Activated B cell treated with CpG ODN at 0.5 μM for 24 hours (primary cell): ENCODE measurements at regions not wholly inside any gene's neighbourhood (a gene's known extent, or its start where the extent isn't known, plus 50 kb on each side); places are given as distances from the start of the nearest gene placed in this dataset.

Experiments
- ATAC-seq: fragments of 200-7000 bp; cut with Tn5 transposase; one replicate; pipeline ENCODE4 v1.10.0; 2021; ENCODE audit warnings: low read depth, mild to moderate bottlenecking, moderate library complexity
- CTCF ChIA-PET: fragments of 350-600 bp; sonication (Branson Sonifier 250); formaldehyde crosslinking; loops from one replicate; lab custom pipeline; 2021; ENCODE audit warnings: antibody characterized with exemption; lab: Charles Lee
- POLR2A ChIA-PET: fragments of 350-600 bp; sonication (Branson Sonifier 250); formaldehyde crosslinking; loops from one replicate; lab custom pipeline; 2021; ENCODE audit warnings: antibody characterized with exemption; lab: Charles Lee
- DNase-seq: peaks from one replicate; pipeline ENCODE4 v3.0.0; 2022
- H3K27ac Mint-ChIP-seq: one replicate; pipeline ENCODE4 v1.8.0; 2020; ENCODE audit warnings: mixed read lengths
- H3K27me3 Mint-ChIP-seq: one replicate; pipeline ENCODE4 v1.8.0; 2021; ENCODE audit warnings: mixed read lengths
- H3K36me3 Mint-ChIP-seq: one replicate; pipeline ENCODE4 v1.8.0; 2021; ENCODE audit warnings: low read depth, mixed read lengths
- H3K4me1 Mint-ChIP-seq: one replicate; pipeline ENCODE4 v1.8.0; 2021; ENCODE audit warnings: mixed read lengths
- H3K4me3 Mint-ChIP-seq: one replicate; pipeline ENCODE4 v1.8.0; 2020; ENCODE audit warnings: mild to moderate bottlenecking, mixed read lengths
- H3K9me3 Mint-ChIP-seq: one replicate; pipeline ENCODE4 v1.8.0; 2020; ENCODE audit warnings: mixed read lengths
- intact Hi-C: fragments of 100-400 bp; cut with micrococcal nuclease; formaldehyde crosslinking; loops from one replicate; pipeline ENCODE4 v1.15.1; 2024
- TF ChIP-seq, protein P1 (sequence below): fragments of 200-600 bp; IDR thresholded peaks from one replicate; pipeline ENCODE4 v1.8.0; 2022; ENCODE audit warnings: antibody characterized with exemption, mild to moderate bottlenecking

DNA sequence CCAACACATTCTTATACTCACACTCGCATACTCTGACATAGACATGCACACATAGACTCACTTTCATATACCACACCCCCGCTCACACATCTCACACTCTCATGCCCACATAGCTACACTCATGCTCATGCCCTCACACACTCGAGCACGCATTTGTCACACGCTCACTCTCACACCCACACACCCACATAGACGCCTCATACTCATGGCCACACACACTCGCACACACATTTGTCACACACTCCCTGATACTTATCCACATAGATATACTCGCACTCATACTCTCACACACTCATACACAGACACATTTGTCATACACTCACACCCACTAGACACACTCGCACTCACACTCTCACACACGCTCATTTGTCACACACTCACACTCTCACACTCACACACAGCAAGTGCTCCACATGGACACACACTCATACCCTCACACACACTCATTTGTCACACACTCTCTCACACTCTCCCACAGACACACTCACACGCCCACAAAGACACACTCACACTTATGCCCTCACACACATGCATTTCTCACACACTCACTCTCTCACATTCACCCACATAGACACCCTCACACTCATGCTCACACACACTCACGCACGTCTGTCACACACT is 50.9 kb downstream of the TNP1 start:
- no peak overlapping the region for H3K27ac Mint-ChIP-seq
- no peak overlapping the region for H3K4me3 Mint-ChIP-seq
- no peaks in the 10 kb centered on the region for H3K9me3 Mint-ChIP-seq
- intact Hi-C loops, result no loop called here
- TF ChIP-seq, protein P1, sequence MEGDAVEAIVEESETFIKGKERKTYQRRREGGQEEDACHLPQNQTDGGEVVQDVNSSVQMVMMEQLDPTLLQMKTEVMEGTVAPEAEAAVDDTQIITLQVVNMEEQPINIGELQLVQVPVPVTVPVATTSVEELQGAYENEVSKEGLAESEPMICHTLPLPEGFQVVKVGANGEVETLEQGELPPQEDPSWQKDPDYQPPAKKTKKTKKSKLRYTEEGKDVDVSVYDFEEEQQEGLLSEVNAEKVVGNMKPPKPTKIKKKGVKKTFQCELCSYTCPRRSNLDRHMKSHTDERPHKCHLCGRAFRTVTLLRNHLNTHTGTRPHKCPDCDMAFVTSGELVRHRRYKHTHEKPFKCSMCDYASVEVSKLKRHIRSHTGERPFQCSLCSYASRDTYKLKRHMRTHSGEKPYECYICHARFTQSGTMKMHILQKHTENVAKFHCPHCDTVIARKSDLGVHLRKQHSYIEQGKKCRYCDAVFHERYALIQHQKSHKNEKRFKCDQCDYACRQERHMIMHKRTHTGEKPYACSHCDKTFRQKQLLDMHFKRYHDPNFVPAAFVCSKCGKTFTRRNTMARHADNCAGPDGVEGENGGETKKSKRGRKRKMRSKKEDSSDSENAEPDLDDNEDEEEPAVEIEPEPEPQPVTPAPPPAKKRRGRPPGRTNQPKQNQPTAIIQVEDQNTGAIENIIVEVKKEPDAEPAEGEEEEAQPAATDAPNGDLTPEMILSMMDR, result no peak
- ATAC-seq, result no peak
- no peaks in the 10 kb centered on the region for H3K4me1 Mint-ChIP-seq
- POLR2A ChIA-PET, result no interaction called here
- no peak for DNase-seq
- CTCF ChIA-PET, result no interaction called here
- H3K27me3 Mint-ChIP-seq, result no peaks in the 10 kb centered on the region
- no peaks in the 10 kb centered on the region for H3K36me3 Mint-ChIP-seq

DNA sequence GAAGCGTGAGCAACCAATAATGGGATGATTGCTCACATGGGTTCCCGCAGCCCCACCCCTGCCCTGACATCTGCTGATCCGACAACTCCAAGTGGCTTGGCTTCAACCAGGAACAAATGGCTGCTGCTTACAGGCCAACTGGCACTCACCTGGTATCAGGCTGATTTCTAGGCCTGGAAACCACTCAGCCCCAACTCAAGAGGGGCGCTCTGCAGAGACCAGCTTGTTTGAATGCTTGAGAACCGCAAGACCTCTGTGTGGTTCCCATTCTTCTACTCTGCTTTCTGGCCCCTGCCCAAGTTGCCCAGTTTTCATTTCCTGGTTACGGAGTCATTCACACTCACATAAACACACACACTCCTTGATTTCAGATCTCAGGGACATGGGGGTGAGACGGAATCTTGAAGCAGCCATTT is 52.0 kb downstream of the TNP1 start:
- POLR2A ChIA-PET, result no interaction called here
- CTCF ChIA-PET, result no interaction called here
- Mint-ChIP-seq H3K4me3 (no peak overlapping the region), H3K27me3 (no peaks in the 10 kb centered on the region), H3K36me3 (no peaks in the 10 kb centered on the region), H3K9me3 (no peaks in the 10 kb centered on the region), H3K4me1 (no peaks in the 10 kb centered on the region), H3K27ac (no peak overlapping the region)
- TF ChIP-seq, protein P1, result no peak
- no peak for DNase-seq
- no peak for ATAC-seq
- intact Hi-C loops, result no loop called here

DNA sequence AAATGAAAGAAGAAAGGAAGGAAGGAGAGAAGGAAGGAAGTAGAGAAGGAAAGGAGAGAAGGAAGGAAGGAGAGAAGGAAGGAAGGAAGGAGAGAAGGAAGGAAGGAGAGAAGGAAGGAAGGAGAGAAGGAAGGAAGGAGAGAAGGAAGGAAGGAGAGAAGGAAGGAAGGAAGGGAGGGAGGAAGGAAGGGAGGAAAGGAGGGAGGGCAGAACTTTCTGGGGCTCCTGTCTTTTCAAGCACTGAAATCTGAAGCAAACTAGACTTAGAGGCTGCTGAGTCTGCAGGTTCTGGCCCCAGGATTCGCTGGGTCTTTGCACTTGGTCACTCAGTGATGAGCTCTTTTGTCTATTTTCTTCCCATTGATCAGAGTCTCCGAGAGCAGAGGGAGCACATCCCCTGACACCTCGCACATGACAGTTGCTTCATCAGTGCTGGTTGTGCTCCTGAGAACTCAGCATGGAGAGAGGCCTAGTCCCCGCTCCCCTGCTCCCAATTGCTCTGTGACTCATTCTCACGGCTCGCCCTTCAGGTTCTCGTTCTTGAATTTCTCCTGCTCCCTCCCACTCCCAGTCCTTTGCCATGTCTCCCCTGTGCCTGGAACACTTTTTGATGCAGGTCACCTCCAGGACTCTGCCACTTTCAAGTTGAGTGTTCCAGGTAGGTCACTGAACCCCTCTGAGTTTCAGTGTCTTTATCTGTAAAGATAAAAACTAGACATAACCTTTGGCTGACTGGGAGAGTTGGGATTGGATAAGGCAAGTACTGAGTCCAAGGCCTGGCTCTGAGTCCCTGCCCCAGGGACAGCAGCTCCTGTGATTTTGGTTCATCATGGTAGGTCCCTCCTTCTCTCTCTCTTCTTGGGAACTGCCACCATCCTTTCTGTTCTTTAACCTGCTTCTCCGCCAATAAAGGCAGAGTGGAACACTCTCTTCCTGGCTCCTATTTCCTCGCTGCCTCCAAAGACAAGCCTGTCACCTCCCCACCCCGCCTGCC is 55.2 kb downstream of the TNP1 start:
- H3K27me3 Mint-ChIP-seq, result no peaks in the 10 kb centered on the region
- POLR2A ChIA-PET, result no interaction called here
- H3K36me3 Mint-ChIP-seq, result no peaks in the 10 kb centered on the region
- no peaks in the 10 kb centered on the region for H3K4me1 Mint-ChIP-seq
- DNase-seq, result no peak
- CTCF ChIA-PET, result no interaction called here
- no peak overlapping the region for H3K4me3 Mint-ChIP-seq
- no peaks in the 10 kb centered on the region for H3K9me3 Mint-ChIP-seq
- intact Hi-C loops, result no loop called here
- ATAC-seq, result no peak
- H3K27ac Mint-ChIP-seq, result no peak overlapping the region
- TF ChIP-seq, protein P1, result no peak

DNA sequence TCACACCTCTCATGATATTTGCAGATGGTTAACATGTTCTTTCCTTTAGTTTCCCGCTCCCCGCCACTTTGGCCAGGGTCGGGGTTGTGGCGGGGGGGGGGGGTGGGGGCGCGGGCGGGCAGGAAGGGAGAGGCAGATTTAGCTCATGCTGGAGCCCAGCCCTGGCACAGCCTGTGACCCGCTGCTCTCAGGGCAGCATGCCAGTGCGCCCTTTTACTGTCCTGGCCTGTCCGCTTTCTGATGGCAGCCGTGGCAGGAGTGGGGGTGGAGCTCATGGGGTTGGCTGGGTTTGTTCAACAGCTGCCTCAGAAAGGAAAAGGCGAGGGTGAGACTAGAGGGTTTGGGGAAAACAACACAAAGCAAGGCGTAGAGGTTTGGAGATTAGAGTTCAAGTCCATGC is 56.1 kb downstream of the TNP1 start:
- intact Hi-C loops, result no loop called here
- Mint-ChIP-seq H3K4me3 (no peak overlapping the region), H3K9me3 (no peaks in the 10 kb centered on the region), H3K4me1 (no peaks in the 10 kb centered on the region), H3K36me3 (no peaks in the 10 kb centered on the region), H3K27me3 (no peaks in the 10 kb centered on the region), H3K27ac (no peak overlapping the region)
- POLR2A ChIA-PET, result no interaction called here
- ATAC-seq (no peak), DNase-seq (no peak)
- TF ChIP-seq, protein P1, result no peak
- CTCF ChIA-PET, result no interaction called here

DNA sequence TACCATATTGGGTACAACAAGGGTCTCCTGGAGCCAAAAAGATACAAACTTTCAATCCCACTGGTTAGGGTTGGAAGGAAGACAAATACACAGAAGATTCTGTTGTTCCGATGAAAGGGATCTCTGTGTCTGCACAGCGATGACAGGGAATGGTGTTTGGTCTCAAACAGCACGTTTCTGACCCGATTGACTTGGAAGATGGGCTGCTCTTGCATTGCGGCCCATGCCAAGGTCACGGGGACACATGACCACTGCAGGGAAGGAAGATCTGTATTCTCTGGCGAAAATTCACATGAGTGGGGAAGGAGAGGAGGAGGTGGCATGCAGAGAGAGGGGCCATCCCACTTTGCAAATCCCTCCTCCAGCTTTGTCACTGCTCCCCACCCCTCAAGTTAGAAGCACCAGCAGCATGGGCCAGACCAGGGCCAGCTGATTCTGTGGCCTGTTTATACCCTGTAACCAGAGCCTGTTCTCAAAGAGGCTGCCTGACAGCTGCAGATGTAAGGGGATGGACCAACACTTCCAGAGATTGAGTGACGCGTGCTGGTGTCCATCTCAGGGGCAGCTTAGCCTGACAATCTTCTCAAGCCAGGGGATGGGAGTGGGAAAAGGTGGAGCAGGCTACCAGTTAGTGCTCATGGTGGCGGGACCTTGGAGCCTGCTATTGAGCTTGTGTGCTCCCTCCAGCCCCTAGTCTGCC is 57.2 kb downstream of the TNP1 start:
- Mint-ChIP-seq H3K27me3 (peaks cover 2% of the 10 kb centered on the region), H3K4me1 (no peaks in the 10 kb centered on the region), H3K27ac (no peak overlapping the region), H3K9me3 (no peaks in the 10 kb centered on the region), H3K36me3 (no peaks in the 10 kb centered on the region), H3K4me3 (no peak overlapping the region)
- POLR2A ChIA-PET, result no interaction called here
- intact Hi-C loops, result no loop called here
- TF ChIP-seq, protein P1, result no peak
- no peak for DNase-seq
- no peak for ATAC-seq
- CTCF ChIA-PET, result no interaction called here
